ENCODE measurements at regions not wholly inside any gene's neighbourhood (a gene's known extent, or its start where the extent isn't known, plus 50 kb on each side); places are given as distances from the start of the nearest gene placed in this dataset.

- Histone ChIP-seq H3K4me1 (ENCODE audit: control insufficient read depth in 4 of 4, insufficient read depth in 4 of 4, low read length in 3 of 4) (no peaks in the 10 kb centered on the region), H3K9me3 (ENCODE audit: control insufficient read depth in 4 of 4, low read length in 3 of 4) (no peaks in the 10 kb centered on the region), H3K27me3 (ENCODE audit: control insufficient read depth in 4 of 4, insufficient read depth in 4 of 4, low read length in 3 of 4) (no peaks in the 10 kb centered on the region), H3K36me3 (ENCODE audit: control insufficient read depth in 4 of 4, insufficient read depth in 3 of 4, low read depth in 1 of 4, low read length in 3 of 4) (no peaks in the 10 kb centered on the region), H3K27ac (ENCODE audit: low read depth in 1 of 2, low read length in 2 of 2) (no peak overlapping the region), H3K9ac (ENCODE audit: low read depth in 1 of 2, low read length in 2 of 2) (no peak overlapping the region), H3K4me3 (ENCODE audit: low read depth in 1 of 3, low read length in 3 of 3) (no peak overlapping the region)
- 79% methylated on average over 4 of the region's 4 CpGs for WGBS
- DNase-seq (ENCODE audit: low spot score): no peak
- no peak for TF ChIP-seq GABPA (IDR thresholded peaks at IDR 0.05 in 1 of 2, conservative IDR thresholded peaks at IDR 0.05 in 1 of 2)
- TF ChIP-seq FOXA1 (IDR thresholded peaks at IDR 0.05): no peak
- no peak for TF ChIP-seq JUND (IDR thresholded peaks at IDR 0.05)
- TF ChIP-seq SP1 (IDR thresholded peaks at IDR 0.05): no peak
- no peak for TF ChIP-seq ZBTB33 (IDR thresholded peaks at IDR 0.05)
- TF ChIP-seq TAF1 (conservative IDR thresholded peaks at IDR 0.05): no peak
- TF ChIP-seq ATF3 (IDR thresholded peaks at IDR 0.05): no peak
- no peak for TF ChIP-seq NR2F2 (IDR thresholded peaks at IDR 0.05)
- TF ChIP-seq CTCF (IDR thresholded peaks at IDR 0.05; ENCODE audit: low read depth, low read length, missing input control): no peak
Measured at GRCh38 chr15:47582233-47582632, 135.1 kb upstream of the SEMA6D start.

- 83% methylated on average over 3 of the region's 3 CpGs for WGBS
- Histone ChIP-seq H3K4me3 (ENCODE audit: low read depth in 1 of 3, low read length in 3 of 3) (no peak overlapping the region), H3K27ac (ENCODE audit: low read depth in 1 of 2, low read length in 2 of 2) (no peak overlapping the region), H3K4me1 (ENCODE audit: control insufficient read depth in 4 of 4, insufficient read depth in 4 of 4, low read length in 3 of 4) (no peaks in the 10 kb centered on the region), H3K36me3 (ENCODE audit: control insufficient read depth in 4 of 4, insufficient read depth in 3 of 4, low read depth in 1 of 4, low read length in 3 of 4) (no peaks in the 10 kb centered on the region), H3K9ac (ENCODE audit: low read depth in 1 of 2, low read length in 2 of 2) (no peak overlapping the region), H3K9me3 (ENCODE audit: control insufficient read depth in 4 of 4, low read length in 3 of 4) (no peaks in the 10 kb centered on the region), H3K27me3 (ENCODE audit: control insufficient read depth in 4 of 4, insufficient read depth in 4 of 4, low read length in 3 of 4) (no peaks in the 10 kb centered on the region)
- no peak for TF ChIP-seq RXRA (IDR thresholded peaks at IDR 0.05)
- TF ChIP-seq FOXA2 (IDR thresholded peaks at IDR 0.05): no peak
- no peak for TF ChIP-seq RAD21 (IDR thresholded peaks at IDR 0.05)
- no peak for TF ChIP-seq JUND (IDR thresholded peaks at IDR 0.05)
- TF ChIP-seq MAX (IDR thresholded peaks at IDR 0.05): no peak
- TF ChIP-seq HNF4A (conservative IDR thresholded peaks at IDR 0.05): no peak
- no peak for TF ChIP-seq EGR1 (IDR thresholded peaks at IDR 0.05; ENCODE audit: low read depth in 2 of 2)
- no peak for TF ChIP-seq FOXA1 (IDR thresholded peaks at IDR 0.05)
- no peak for TF ChIP-seq TAF1 (conservative IDR thresholded peaks at IDR 0.05)
- no peak for TF ChIP-seq ZBTB33 (IDR thresholded peaks at IDR 0.05)
- TF ChIP-seq REST (IDR thresholded peaks at IDR 0.05): no peak
- TF ChIP-seq GABPA (IDR thresholded peaks at IDR 0.05 in 1 of 2, conservative IDR thresholded peaks at IDR 0.05 in 1 of 2): no peak
- no peak for TF ChIP-seq SP1 (IDR thresholded peaks at IDR 0.05)
- TF ChIP-seq ATF3 (IDR thresholded peaks at IDR 0.05): no peak
- no peak for TF ChIP-seq NR2F2 (IDR thresholded peaks at IDR 0.05)
- TF ChIP-seq HNF4G (IDR thresholded peaks at IDR 0.05): no peak
- TF ChIP-seq CTCF (IDR thresholded peaks at IDR 0.05; ENCODE audit: low read depth, low read length, missing input control): no peak
- no peak for TF ChIP-seq YY1 (IDR thresholded peaks at IDR 0.05)
- no peak for DNase-seq (ENCODE audit: low spot score)
Measured at GRCh38 chr15:47584316-47584715, 133.0 kb upstream of the SEMA6D start.
